GM12878 (cell line): ENCODE measurements at regions not wholly inside any gene's neighbourhood (a gene's known extent, or its start where the extent isn't known, plus 50 kb on each side); places are given as distances from the start of the nearest gene placed in this dataset.

ENCODE experiments used
- ATAC-seq: fragments of 200-7000 bp; cut with Tn5 transposase; 3 replicates; pipeline ENCODE4 v1.9.1; 2020; ENCODE audit warnings: mild to moderate bottlenecking, moderate library complexity
- BruUV-seq: library from RNA; stranded (reverse); fragments of 400-500 nt; replicated peaks from 2 replicates; lab custom pipeline; 2021; lab: Mats Ljungman, UMichigan
- CTCF ChIA-PET: fragments of 300-600 bp; sonication (Branson Sonifier 250); formaldehyde crosslinking; extraction: SDS; loops from one replicate; lab custom pipeline; 2021; ENCODE audit warnings: inconsistent platforms; lab: Yijun Ruan, JAX
- POLR2A ChIA-PET: fragments of 350-600 bp; formaldehyde crosslinking; extraction: SDS; loops from one replicate; lab custom pipeline; 2021; ENCODE audit warnings: inconsistent platforms; lab: Charles Lee
- RAD21 ChIA-PET: fragments of 300-600 bp; sonication (Branson Sonifier 250); formaldehyde crosslinking; loops from one replicate; lab custom pipeline; 2023; ENCODE audit warnings: antibody characterized with exemption; ENCODE audit not compliant: unreplicated experiment; lab: Charles Lee
- SMC1A ChIA-PET: fragments of 300-600 bp; sonication (Branson Sonifier 250); formaldehyde crosslinking; loops from one replicate; lab custom pipeline; 2023; ENCODE audit not compliant: unreplicated experiment, uncharacterized antibody; lab: Charles Lee
- DNase-seq: peaks from one replicate; pipeline ENCODE4 v3.0.0-alpha.2; 2011; ENCODE audit warnings: low read depth, low spot score
- FAIRE-seq: peaks from 3 replicates; lab custom pipeline; 2011; peaks lifted over from hg19 to GRCh38; lab: Jason Lieb, UNC
- H2AFZ ChIP-seq: 2 replicates; pipeline ENCODE4 v1.6.0; 2011; ENCODE audit warnings: low read depth, low read length, control low read depth; ENCODE audit not compliant: control insufficient read depth
- H3K27ac ChIP-seq: 2 replicates; pipeline ENCODE4 v1.5.1; 2011; ENCODE audit warnings: control low read depth; ENCODE audit not compliant: control insufficient read depth, insufficient read depth
- H3K27me3 ChIP-seq, 2 experiments: replicated peaks in 1 of 2; 2 replicates each; pipeline versions ENCODE4 v1.6.0 to v1.6.1; 2011; ENCODE audit warnings: low read length in 1 of 2; ENCODE audit not compliant: control insufficient read depth in 2 of 2, insufficient read depth in 2 of 2
- H3K36me3 ChIP-seq, 2 experiments: 2 replicates each; pipeline ENCODE4 v1.5.1; 2011; ENCODE audit warnings: low read length in 1 of 2; ENCODE audit not compliant: control insufficient read depth in 2 of 2, insufficient read depth in 2 of 2
- H3K4me1 ChIP-seq: 2 replicates; pipeline ENCODE4 v1.6.1; 2011; ENCODE audit warnings: mild to moderate bottlenecking, low read length, moderate library complexity, mixed read lengths; ENCODE audit not compliant: control insufficient read depth, insufficient read depth
- H3K4me2 ChIP-seq: 2 replicates; pipeline ENCODE4 v1.6.0; 2011; ENCODE audit warnings: control low read depth; ENCODE audit not compliant: control insufficient read depth, insufficient read depth
- H3K4me3 ChIP-seq: fragments of 200-600 bp; sonication (generic); 2 replicates; pipeline ENCODE4 v1.5.1; 2016
- H3K79me2 ChIP-seq: 2 replicates; pipeline ENCODE4 v1.6.0; 2011; ENCODE audit warnings: low read length; ENCODE audit not compliant: control insufficient read depth, insufficient read depth
- H3K9ac ChIP-seq: 2 replicates; pipeline ENCODE4 v1.8.0; 2011; ENCODE audit warnings: low read length, control low read depth, mixed read lengths; ENCODE audit not compliant: control insufficient read depth, insufficient read depth
- H3K9me3 ChIP-seq: replicated peaks from 3 replicates; pipeline ENCODE4 v1.5.1; 2011; ENCODE audit warnings: mild to moderate bottlenecking, low read length; ENCODE audit not compliant: control insufficient read depth, insufficient read depth
- H4K20me1 ChIP-seq: 2 replicates; pipeline ENCODE4 v1.6.0; 2011; ENCODE audit not compliant: control insufficient read depth, insufficient read depth
- ASH2L ChIP-seq: fragments of 300-600, 200-600 bp; sonication (generic); IDR thresholded peaks from 2 replicates; pipeline ENCODE4 v1.6.1; 2017; ENCODE audit warnings: low read depth, mild to moderate bottlenecking, borderline replicate concordance
- ATF2 ChIP-seq: IDR thresholded peaks from 2 replicates; pipeline ENCODE4 v1.6.1; 2012; ENCODE audit warnings: low read length, inconsistent platforms
- CEBPZ ChIP-seq: fragments of 150-350 bp; IDR thresholded peaks from 2 replicates; pipeline ENCODE4 v1.6.1; 2016; ENCODE audit warnings: low read depth, low read length
- CREM ChIP-seq: IDR thresholded peaks from 2 replicates; pipeline ENCODE4 v1.6.1; 2014; ENCODE audit warnings: antibody characterized with exemption, low read depth
- FOS ChIP-seq: IDR thresholded peaks from 3 replicates; pipeline ENCODE4 v1.6.1; 2011; ENCODE audit warnings: borderline replicate concordance; ENCODE audit not compliant: insufficient read length; ENCODE audit errors: extremely low read depth
- GABPA ChIP-seq: IDR thresholded peaks from 2 replicates; pipeline ENCODE4 v1.6.1; 2014; ENCODE audit warnings: antibody characterized with exemption, low read depth, mild to moderate bottlenecking, inconsistent platforms
- JUNB ChIP-seq: IDR thresholded peaks from 2 replicates; pipeline ENCODE4 v1.6.1; 2016; ENCODE audit warnings: antibody characterized with exemption, mild to moderate bottlenecking
- KLF5 ChIP-seq: fragments of 450-650 bp; IDR thresholded peaks from 2 replicates; pipeline ENCODE4 v1.6.1; 2014; ENCODE audit warnings: mild to moderate bottlenecking; ENCODE audit not compliant: partially characterized antibody
- MYC ChIP-seq: IDR thresholded peaks from 2 replicates; pipeline ENCODE4 v1.6.1; 2011; ENCODE audit warnings: mild to moderate bottlenecking, low read length, moderate library complexity, inconsistent platforms; ENCODE audit not compliant: insufficient read depth, insufficient replicate concordance, insufficient read length, severe bottlenecking
- NBN ChIP-seq: fragments of 450-650 bp; IDR thresholded peaks from 2 replicates; pipeline ENCODE4 v1.6.1; 2016
- PKNOX1 ChIP-seq: fragments of 450-650 bp; IDR thresholded peaks from 2 replicates; pipeline ENCODE4 v1.6.1; 2016; ENCODE audit warnings: mild to moderate bottlenecking
- POLR2AphosphoS2 ChIP-seq: IDR thresholded peaks from 2 replicates; pipeline ENCODE4 v1.6.1; 2011; ENCODE audit warnings: low read depth, mild to moderate bottlenecking, low read length, improper control_type of control experiment, moderate library complexity
- RELA ChIP-seq: fragments of 450-650 bp; IDR thresholded peaks from 2 replicates; pipeline ENCODE4 v1.8.0; 2014; ENCODE audit warnings: borderline replicate concordance; ENCODE audit not compliant: partially characterized antibody
- SIX5 ChIP-seq: IDR thresholded peaks from 2 replicates; pipeline ENCODE4 v1.6.1; 2011; ENCODE audit warnings: mild to moderate bottlenecking, low read depth, low read length, moderate library complexity; ENCODE audit not compliant: severe bottlenecking
- SMAD1 ChIP-seq: fragments of 450-650 bp; IDR thresholded peaks from 2 replicates; pipeline ENCODE4 v1.6.1; 2018; ENCODE audit warnings: mild to moderate bottlenecking, low read depth; ENCODE audit not compliant: partially characterized antibody
- SREBF1 ChIP-seq: IDR thresholded peaks from 2 replicates; pipeline ENCODE4 v1.6.1; 2012; ENCODE audit warnings: mild to moderate bottlenecking, low read length
- TCF3 ChIP-seq: IDR thresholded peaks from 2 replicates; pipeline ENCODE4 v1.6.1; 2012; ENCODE audit warnings: low read depth, mild to moderate bottlenecking, low read length, borderline replicate concordance; ENCODE audit not compliant: insufficient read depth
- WGBS: methylation state at CpG from one replicate; pipeline ENCODE4 v1.1.6; 2016; ENCODE audit warnings: low lambda C conversion rate; ENCODE audit not compliant: insufficient replicate concordance, insufficient coverage; ENCODE audit errors: missing lambda C conversion rate; 5-methylcytosine and 5-hydroxymethylcytosine counted together
- in situ Hi-C: fragments of 300-500 bp; cut with MboI; formaldehyde crosslinking; loops from 9 replicates; pipeline ENCODE4 v1.14.3; 2018; ENCODE audit warnings: mixed read lengths
- intact Hi-C: fragments of 100-400 bp; cut with micrococcal nuclease; formaldehyde crosslinking; loops from one replicate; pipeline ENCODE4 v1.14.2; 2022; ENCODE audit not compliant: unreplicated experiment

GRCh38 chr2:204268458-204268857, 276.8 kb upstream of the PARD3B start (continued):
- TF ChIP-seq ATF2, result no peak

GRCh38 chr2:204268971-204269370, 276.3 kb upstream of the PARD3B start:
- Histone ChIP-seq H2AFZ (no peak overlapping the region), H4K20me1 (no peaks in the 10 kb centered on the region), H3K9ac (no peak overlapping the region), H3K36me3 (no peaks in the 10 kb centered on the region), H3K9me3 (no peaks in the 10 kb centered on the region), H3K27ac (no peak overlapping the region), H3K4me3 (no peak overlapping the region), H3K4me2 (no peak overlapping the region), H3K79me2 (no peaks in the 10 kb centered on the region), H3K4me1 (no peaks in the 10 kb centered on the region), H3K27me3 (no peaks in the 10 kb centered on the region; a peak in 1 of 4 replicates)
- POLR2A ChIA-PET, result no interaction called here
- FAIRE-seq (no peak), ATAC-seq (no peak), DNase-seq (no peak)
- BruUV-seq, result no TSS peak
- RAD21 ChIA-PET, result no interaction called here
- CTCF ChIA-PET, result interaction anchor here (0.7 kb wide), 1 partner anchor 1134 kb away, joined by 3 read pairs; no protein-coding TSS in a partner anchor
- SMC1A ChIA-PET, result no interaction called here
- intact Hi-C loops, result no loop called here
- in situ Hi-C loops, result no loop called here
- 5% methylated on average over 3 of the region's 3 CpGs for WGBS
- no peak for TF ChIP-seq NBN
- TF ChIP-seq TCF3, result no peak
- no peak for TF ChIP-seq SMAD1
- TF ChIP-seq KLF5, result no peak
- no peak for TF ChIP-seq GABPA
- TF ChIP-seq RELA, result no peak
- no peak for TF ChIP-seq MYC
- TF ChIP-seq CEBPZ, result no peak
- no peak for TF ChIP-seq JUNB
- TF ChIP-seq POLR2AphosphoS2, result no peak
- no peak for TF ChIP-seq CREM
- TF ChIP-seq SREBF1, result no peak
- TF ChIP-seq ATF2, result no peak
- no peak for TF ChIP-seq SIX5
- TF ChIP-seq PKNOX1, result no peak
- TF ChIP-seq FOS, result no peak
- no peak for TF ChIP-seq ASH2L
